MM.1S (cell line): ENCODE measurements at regions not wholly inside any gene's neighbourhood (a gene's known extent, or its start where the extent isn't known, plus 50 kb on each side); places are given as distances from the start of the nearest gene placed in this dataset.

Source experiments
- DNase-seq: peaks from one replicate; pipeline ENCODE4 v3.0.0-alpha.2; 2015
- H2AFZ ChIP-seq: fragments of 300-600 bp; sonication (generic); 2 replicates; pipeline ENCODE4 v1.6.0; 2016; ENCODE audit warnings: antibody characterized with exemption, low read length
- H3F3A ChIP-seq: fragments of 300-600 bp; sonication (generic); 2 replicates; pipeline ENCODE4 v1.6.1; 2016; ENCODE audit warnings: mild to moderate bottlenecking, antibody characterized with exemption, low read length, moderate library complexity, mixed read lengths; ENCODE audit not compliant: insufficient read depth
- H3K27ac ChIP-seq: fragments of 300-600 bp; sonication (generic); 2 replicates; pipeline ENCODE4 v1.5.1; 2016; ENCODE audit warnings: mild to moderate bottlenecking, low read length
- H3K27me3 ChIP-seq: fragments of 300-600 bp; sonication (generic); replicated peaks from 2 replicates; pipeline ENCODE4 v1.6.0; 2016; ENCODE audit warnings: low read length; ENCODE audit not compliant: insufficient read depth
- H3K36me3 ChIP-seq: fragments of 300-600 bp; sonication (generic); replicated peaks from 2 replicates; pipeline ENCODE4 v1.6.1; 2016; ENCODE audit warnings: mild to moderate bottlenecking, low read length, mixed read lengths; ENCODE audit not compliant: insufficient read depth
- H3K4me1 ChIP-seq: fragments of 300-600 bp; sonication (generic); 2 replicates; pipeline ENCODE4 v1.6.1; 2016; ENCODE audit warnings: low read length, mixed read lengths
- H3K4me2 ChIP-seq: fragments of 300-600 bp; sonication (generic); 2 replicates; pipeline ENCODE4 v1.6.0; 2016; ENCODE audit warnings: low read depth, low read length
- H3K4me3 ChIP-seq: fragments of 300-600 bp; sonication (generic); 2 replicates; pipeline ENCODE4 v1.5.1; 2016; ENCODE audit warnings: low read length, mixed read lengths
- H3K79me2 ChIP-seq: fragments of 300-600 bp; sonication (generic); 2 replicates; pipeline ENCODE4 v1.6.1; 2016; ENCODE audit warnings: mixed run types, low read length, mixed read lengths
- H3K9ac ChIP-seq: fragments of 300-600 bp; sonication (generic); 2 replicates; pipeline ENCODE4 v1.6.1; 2016; ENCODE audit warnings: low read length, mixed read lengths
- H3K9me2 ChIP-seq: fragments of 300-600 bp; sonication (generic); replicated peaks from 2 replicates; pipeline ENCODE4 v1.6.1; 2016; ENCODE audit warnings: mild to moderate bottlenecking, low read length, mixed read lengths; ENCODE audit not compliant: insufficient read depth
- H3K9me3 ChIP-seq: fragments of 300-600 bp; sonication (generic); replicated peaks from 2 replicates; pipeline ENCODE4 v1.6.1; 2016; ENCODE audit warnings: mild to moderate bottlenecking, low read length, mixed read lengths; ENCODE audit not compliant: insufficient read depth
- H4K20me1 ChIP-seq: fragments of 300-600 bp; sonication (generic); 2 replicates; pipeline ENCODE4 v1.6.1; 2016; ENCODE audit warnings: mild to moderate bottlenecking, low read length, moderate library complexity, mixed read lengths; ENCODE audit not compliant: insufficient read depth
- CTCF ChIP-seq: fragments of 300-600 bp; sonication (generic); IDR thresholded peaks from 2 replicates; pipeline ENCODE4 v1.5.1; 2016; ENCODE audit warnings: antibody characterized with exemption, low read length, mixed read lengths
- EZH2 ChIP-seq: fragments of 300-600 bp; sonication (generic); optimal IDR thresholded peaks from 2 replicates; pipeline ENCODE3; 2017; ENCODE audit warnings: low read depth, mild to moderate bottlenecking, antibody characterized with exemption, low read length, mixed read lengths
- EZH2phosphoT487 ChIP-seq: fragments of 300-600 bp; sonication (generic); IDR thresholded peaks from 2 replicates; pipeline ENCODE4 v1.6.1; 2018; ENCODE audit warnings: antibody characterized with exemption, low read length

- no peaks in the 10 kb centered on the region for H3K36me3 ChIP-seq
- no peak for DNase-seq
- H4K20me1 ChIP-seq, result no peaks in the 10 kb centered on the region
- H3K9ac ChIP-seq, result no peak overlapping the region
- no peak overlapping the region for H3K4me2 ChIP-seq
- TF ChIP-seq EZH2 (no peak), CTCF (no peak), EZH2phosphoT487 (no peak)
- H3K4me1 ChIP-seq, result no peaks in the 10 kb centered on the region
- no peaks in the 10 kb centered on the region for H3K9me3 ChIP-seq
- no peaks in the 10 kb centered on the region for H3K27me3 ChIP-seq
- no peak overlapping the region for H3K27ac ChIP-seq
- H3K79me2 ChIP-seq, result no peaks in the 10 kb centered on the region
- H3F3A ChIP-seq, result no peaks in the 10 kb centered on the region
- H2AFZ ChIP-seq, result no peak overlapping the region
- no peak overlapping the region for H3K4me3 ChIP-seq
- H3K9me2 ChIP-seq, result no peaks in the 10 kb centered on the region
These were observed 134.8 kb upstream of the HDAC4 start for GRCh38 chr2:239535413-239536144.

- Histone ChIP-seq H3K27ac (no peak overlapping the region), H3K9ac (no peak overlapping the region), H2AFZ (no peak overlapping the region), H3K4me1 (no peaks in the 10 kb centered on the region), H3K4me3 (no peak overlapping the region), H3K4me2 (no peak overlapping the region), H3K36me3 (no peaks in the 10 kb centered on the region), H3K79me2 (no peaks in the 10 kb centered on the region), H4K20me1 (no peaks in the 10 kb centered on the region), H3K9me2 (no peaks in the 10 kb centered on the region), H3F3A (no peaks in the 10 kb centered on the region), H3K27me3 (no peaks in the 10 kb centered on the region), H3K9me3 (no peaks in the 10 kb centered on the region)
- no peak for TF ChIP-seq CTCF
- no peak for TF ChIP-seq EZH2
- no peak for TF ChIP-seq EZH2phosphoT487
- no peak for DNase-seq
These were observed 134.0 kb upstream of the HDAC4 start for GRCh38 chr2:239534581-239535412.

- H3K4me3 ChIP-seq, result no peak overlapping the region
- H2AFZ ChIP-seq, result no peak overlapping the region
- H3K9me3 ChIP-seq, result no peaks in the 10 kb centered on the region
- H3K4me2 ChIP-seq, result no peak overlapping the region
- H3K9ac ChIP-seq, result no peak overlapping the region
- no peaks in the 10 kb centered on the region for H3K4me1 ChIP-seq
- no peaks in the 10 kb centered on the region for H3K9me2 ChIP-seq
- no peaks in the 10 kb centered on the region for H3K79me2 ChIP-seq
- H3K27ac ChIP-seq, result no peak overlapping the region
- no peaks in the 10 kb centered on the region for H3F3A ChIP-seq
- no peaks in the 10 kb centered on the region for H3K27me3 ChIP-seq
- H4K20me1 ChIP-seq, result no peaks in the 10 kb centered on the region
- DNase-seq, result no peak
- no peaks in the 10 kb centered on the region for H3K36me3 ChIP-seq
- TF ChIP-seq CTCF (no peak), EZH2phosphoT487 (no peak), EZH2 (no peak)
These were observed 132.9 kb upstream of the HDAC4 start for GRCh38 chr2:239533569-239534316.
